Cardiac muscle cell (in vitro differentiated cells and primary cell): ENCODE measurements at regions not wholly inside any gene's neighbourhood (a gene's known extent, or its start where the extent isn't known, plus 50 kb on each side); places are given as distances from the start of the nearest gene placed in this dataset.

Experiments used
- DNase-seq, 2 donors: peaks; one replicate each; pipeline versions ENCODE4 v3.0.0 to v3.0.0-alpha.2; 2010 to 2017; ENCODE audit warnings: low read depth in 1 of 2, low spot score in 1 of 2
- H3K27ac ChIP-seq: fragments of 200-600 bp; sonication (generic); 2 replicates; pipeline ENCODE4 v1.5.1; 2016
- H3K27me3 ChIP-seq: fragments of 200-600 bp; sonication (generic); 2 replicates; pipeline ENCODE4 v1.6.0; 2016; ENCODE audit warnings: control low read depth
- H3K36me3 ChIP-seq: fragments of 200-600 bp; sonication (generic); 2 replicates; pipeline ENCODE4 v1.5.1; 2016; ENCODE audit warnings: control low read depth
- H3K4me1 ChIP-seq: fragments of 200-600 bp; sonication (generic); 2 replicates; pipeline ENCODE4 v1.8.1; 2017; ENCODE audit warnings: low read depth, mild to moderate bottlenecking, mixed run types
- H3K4me3 ChIP-seq: fragments of 200-600 bp; sonication (generic); 2 replicates; pipeline ENCODE4 v1.5.1; 2016; ENCODE audit warnings: mild to moderate bottlenecking
- H3K9me3 ChIP-seq: fragments of 200-600 bp; sonication (generic); 2 replicates; pipeline ENCODE4 v1.5.1; 2017; ENCODE audit warnings: low read depth, mild to moderate bottlenecking, control low read depth
- TF ChIP-seq, protein P1 (sequence below): IDR thresholded peaks from 2 replicates; pipeline ENCODE4 v1.5.1; 2012; ENCODE audit warnings: low read depth, mild to moderate bottlenecking, low read length

- DNase-seq: no peak
- Histone ChIP-seq H3K4me1 (no peaks in the 10 kb centered on the region), H3K27ac (no peak overlapping the region), H3K36me3 (no peaks in the 10 kb centered on the region), H3K27me3 (no peaks in the 10 kb centered on the region), H3K4me3 (no peak overlapping the region), H3K9me3 (no peaks in the 10 kb centered on the region)
- TF ChIP-seq, protein P1, sequence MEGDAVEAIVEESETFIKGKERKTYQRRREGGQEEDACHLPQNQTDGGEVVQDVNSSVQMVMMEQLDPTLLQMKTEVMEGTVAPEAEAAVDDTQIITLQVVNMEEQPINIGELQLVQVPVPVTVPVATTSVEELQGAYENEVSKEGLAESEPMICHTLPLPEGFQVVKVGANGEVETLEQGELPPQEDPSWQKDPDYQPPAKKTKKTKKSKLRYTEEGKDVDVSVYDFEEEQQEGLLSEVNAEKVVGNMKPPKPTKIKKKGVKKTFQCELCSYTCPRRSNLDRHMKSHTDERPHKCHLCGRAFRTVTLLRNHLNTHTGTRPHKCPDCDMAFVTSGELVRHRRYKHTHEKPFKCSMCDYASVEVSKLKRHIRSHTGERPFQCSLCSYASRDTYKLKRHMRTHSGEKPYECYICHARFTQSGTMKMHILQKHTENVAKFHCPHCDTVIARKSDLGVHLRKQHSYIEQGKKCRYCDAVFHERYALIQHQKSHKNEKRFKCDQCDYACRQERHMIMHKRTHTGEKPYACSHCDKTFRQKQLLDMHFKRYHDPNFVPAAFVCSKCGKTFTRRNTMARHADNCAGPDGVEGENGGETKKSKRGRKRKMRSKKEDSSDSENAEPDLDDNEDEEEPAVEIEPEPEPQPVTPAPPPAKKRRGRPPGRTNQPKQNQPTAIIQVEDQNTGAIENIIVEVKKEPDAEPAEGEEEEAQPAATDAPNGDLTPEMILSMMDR: no peak
Measured at GRCh38 chr10:123327896-123328295, 173.7 kb downstream of the BUB3 start.

- no peaks in the 10 kb centered on the region for H3K27me3 ChIP-seq
- H3K4me3 ChIP-seq: no peak overlapping the region
- TF ChIP-seq, protein P1: no peak
- H3K4me1 ChIP-seq: no peaks in the 10 kb centered on the region
- H3K27ac ChIP-seq: no peak overlapping the region
- no peaks in the 10 kb centered on the region for H3K9me3 ChIP-seq
- no peaks in the 10 kb centered on the region for H3K36me3 ChIP-seq
- DNase-seq: peak in 1 of 2 donors; percentile 15
Measured at GRCh38 chr10:123331438-123331837, 177.2 kb downstream of the BUB3 start.

- Histone ChIP-seq H3K9me3 (no peaks in the 10 kb centered on the region), H3K4me1 (no peaks in the 10 kb centered on the region), H3K36me3 (no peaks in the 10 kb centered on the region), H3K27ac (no peak overlapping the region), H3K27me3 (no peaks in the 10 kb centered on the region), H3K4me3 (no peak overlapping the region)
- TF ChIP-seq, protein P1: no peak
- no peak for DNase-seq
Measured at GRCh38 chr10:123346581-123346980, 192.4 kb downstream of the BUB3 start.

GRCh38 chr10:123348691-123349572 is 194.7 kb downstream of the BUB3 start:
- no peak for DNase-seq

GRCh38 chr10:123351715-123352114 is 197.5 kb downstream of the BUB3 start:
- Histone ChIP-seq H3K36me3 (no peaks in the 10 kb centered on the region), H3K9me3 (no peaks in the 10 kb centered on the region), H3K4me1 (peaks cover 7% of the 10 kb centered on the region), H3K27me3 (no peaks in the 10 kb centered on the region), H3K27ac (no peak overlapping the region), H3K4me3 (no peak overlapping the region)
- TF ChIP-seq, protein P1: no peak
- no peak for DNase-seq

More at GRCh38 chr10:123348691-123349572, 194.7 kb downstream of the BUB3 start:
- Histone ChIP-seq H3K27ac (no peak overlapping the region), H3K36me3 (no peaks in the 10 kb centered on the region), H3K4me3 (no peak overlapping the region), H3K27me3 (no peaks in the 10 kb centered on the region), H3K9me3 (no peaks in the 10 kb centered on the region), H3K4me1 (no peaks in the 10 kb centered on the region)
- TF ChIP-seq, protein P1: no peak
